ENCODE measurements at regions not wholly inside any gene's neighbourhood (a gene's known extent, or its start where the extent isn't known, plus 50 kb on each side); places are given as distances from the start of the nearest gene placed in this dataset.

- TF ChIP-seq FOXA2 (IDR thresholded peaks at IDR 0.05) (no peak), GABPA (IDR thresholded peaks at IDR 0.05 in 1 of 2, conservative IDR thresholded peaks at IDR 0.05 in 1 of 2) (no peak), ZBTB33 (IDR thresholded peaks at IDR 0.05) (no peak), REST (IDR thresholded peaks at IDR 0.05) (no peak), YY1 (IDR thresholded peaks at IDR 0.05) (no peak), EGR1 (IDR thresholded peaks at IDR 0.05; ENCODE audit: low read depth in 2 of 2) (no peak), TAF1 (conservative IDR thresholded peaks at IDR 0.05) (no peak), MAX (IDR thresholded peaks at IDR 0.05) (no peak), FOXA1 (IDR thresholded peaks at IDR 0.05) (no peak), JUND (IDR thresholded peaks at IDR 0.05) (no peak), SP1 (IDR thresholded peaks at IDR 0.05) (no peak), HNF4A (conservative IDR thresholded peaks at IDR 0.05) (no peak), CTCF (IDR thresholded peaks at IDR 0.05; ENCODE audit: low read depth, low read length, missing input control) (no peak), ATF3 (IDR thresholded peaks at IDR 0.05) (no peak), HNF4G (IDR thresholded peaks at IDR 0.05) (no peak)
- Histone ChIP-seq H3K27me3 (ENCODE audit: control insufficient read depth in 4 of 4, insufficient read depth in 4 of 4, low read length in 3 of 4) (no peaks in the 10 kb centered on the region), H3K9me3 (ENCODE audit: control insufficient read depth in 4 of 4, low read length in 3 of 4) (peaks cover 4 to 21% (median 15%) of the 10 kb centered on the region in 4 donors), H3K27ac (ENCODE audit: low read depth in 1 of 2, low read length in 2 of 2) (no peak overlapping the region), H3K36me3 (ENCODE audit: control insufficient read depth in 4 of 4, insufficient read depth in 3 of 4, low read depth in 1 of 4, low read length in 3 of 4) (no peaks in the 10 kb centered on the region), H3K9ac (ENCODE audit: low read depth in 1 of 2, low read length in 2 of 2) (no peak overlapping the region), H3K4me1 (ENCODE audit: control insufficient read depth in 4 of 4, insufficient read depth in 4 of 4, low read length in 3 of 4) (no peaks in the 10 kb centered on the region), H3K4me3 (ENCODE audit: low read depth in 1 of 3, low read length in 3 of 3) (no peak overlapping the region)
- 63% methylated on average over 6 of the region's 6 CpGs for WGBS
- DNase-seq (ENCODE audit: low spot score) = no peak
Observed at GRCh38 chr5:10169359-10169758, 80.3 kb downstream of the ATPSCKMT start.

GRCh38 chr5:10168254-10168653 is 81.4 kb downstream of the ATPSCKMT start:
- no peak for DNase-seq (ENCODE audit: low spot score)
- no peak overlapping the region for H3K9ac ChIP-seq (ENCODE audit: low read depth in 1 of 2, low read length in 2 of 2)
- H3K4me3 ChIP-seq (ENCODE audit: low read depth in 1 of 3, low read length in 3 of 3) = no peak overlapping the region
- no peaks in the 10 kb centered on the region for H3K4me1 ChIP-seq (ENCODE audit: control insufficient read depth in 4 of 4, insufficient read depth in 4 of 4, low read length in 3 of 4)
- peaks cover 4 to 21% (median 15%) of the 10 kb centered on the region in 4 donors for H3K9me3 ChIP-seq (ENCODE audit: control insufficient read depth in 4 of 4, low read length in 3 of 4)
- H3K27me3 ChIP-seq (ENCODE audit: control insufficient read depth in 4 of 4, insufficient read depth in 4 of 4, low read length in 3 of 4) = no peaks in the 10 kb centered on the region
- TF ChIP-seq SP1 (IDR thresholded peaks at IDR 0.05) (no peak), FOXA1 (IDR thresholded peaks at IDR 0.05) (no peak), TAF1 (conservative IDR thresholded peaks at IDR 0.05) (no peak), ZBTB33 (IDR thresholded peaks at IDR 0.05) (no peak), MAX (IDR thresholded peaks at IDR 0.05) (no peak), EGR1 (IDR thresholded peaks at IDR 0.05; ENCODE audit: low read depth in 2 of 2) (no peak)
- H3K27ac ChIP-seq (ENCODE audit: low read depth in 1 of 2, low read length in 2 of 2) = no peak overlapping the region
- 85% methylated on average over 8 of the region's 8 CpGs for WGBS
- no peaks in the 10 kb centered on the region for H3K36me3 ChIP-seq (ENCODE audit: control insufficient read depth in 4 of 4, insufficient read depth in 3 of 4, low read depth in 1 of 4, low read length in 3 of 4)
